ENCODE measurements at regions not wholly inside any gene's neighbourhood (a gene's known extent, or its start where the extent isn't known, plus 50 kb on each side); places are given as distances from the start of the nearest gene placed in this dataset.

DNA sequence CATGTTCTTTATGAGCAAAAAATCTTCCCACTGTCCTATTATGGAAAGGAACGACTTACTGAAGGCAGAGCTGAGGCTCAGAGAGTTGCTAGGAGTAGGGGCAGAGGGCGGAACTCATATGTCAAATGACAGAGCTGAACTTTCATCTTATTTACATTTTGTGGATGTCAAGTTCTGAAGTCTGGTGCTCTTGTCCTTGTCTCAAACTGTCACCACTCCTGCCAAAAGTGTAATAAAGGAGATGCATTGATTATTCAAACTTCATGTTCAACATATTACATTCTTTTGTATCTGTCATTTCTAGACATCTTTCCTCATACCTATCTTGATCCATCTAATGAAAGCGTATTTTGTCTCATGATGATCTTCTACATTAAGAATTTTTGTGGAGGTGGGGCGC is 57.1 kb upstream of the C11orf87 start:
- no peak for TF ChIP-seq CTBP1 (IDR thresholded peaks at IDR 0.05; ENCODE audit: borderline replicate concordance)
- no peak for TF ChIP-seq L3MBTL2 (conservative IDR thresholded peaks at IDR 0.05)
- TF ChIP-seq BHLHE40 (IDR thresholded peaks at IDR 0.05; ENCODE audit: borderline replicate concordance): no peak
- TF ChIP-seq NFRKB (IDR thresholded peaks at IDR 0.05): no peak
- no peak for TF ChIP-seq SUZ12 (IDR thresholded peaks at IDR 0.05)
- TF ChIP-seq FOXK2 (IDR thresholded peaks at IDR 0.05): no peak
